K562 (cell line): ENCODE measurements at regions not wholly inside any gene's neighbourhood (a gene's known extent, or its start where the extent isn't known, plus 50 kb on each side); places are given as distances from the start of the nearest gene placed in this dataset.

Experiments used
- ATAC-seq: fragments of 200-7000 bp; cut with Tn5 transposase; 3 replicates; pipeline ENCODE4 v1.9.1; 2020; ENCODE audit warnings: moderate library complexity
- BruUV-seq: library from RNA; stranded (reverse); fragments of 400-500 nt; replicated peaks from 2 replicates; lab custom pipeline; 2021; lab: Mats Ljungman, UMichigan
- CTCF ChIA-PET: fragments of 300-600 bp; formaldehyde crosslinking; extraction: SDS; loops from one replicate; lab custom pipeline; 2021; ENCODE audit warnings: low intra/inter-chr PET ratio; lab: Yijun Ruan, JAX
- POLR2A ChIA-PET: fragments of 300-600, 350-650 bp; sonication (Branson Sonifier 250); formaldehyde crosslinking; extraction: SDS; loops from one replicate; lab custom pipeline; 2021; ENCODE audit warnings: antibody characterized with exemption, inconsistent platforms; lab: Yijun Ruan, JAX
- DNase-seq, 4 experiments: peaks; one replicate each; pipeline versions ENCODE4 v3.0.0 to v3.0.0-alpha.2; 2011 to 2018; ENCODE audit warnings: low spot score in 3 of 4, mixed read lengths in 3 of 4; ENCODE audit errors: extremely low read depth in 1 of 4
- FAIRE-seq: peaks from 2 replicates; lab custom pipeline; 2011; peaks lifted over from hg19 to GRCh38; lab: Jason Lieb, UNC
- H2AFZ ChIP-seq: 2 replicates; pipeline ENCODE4 v1.6.0; 2011; ENCODE audit warnings: low read depth, low read length, control low read depth, inconsistent platforms
- H3K27ac ChIP-seq: fragments of 200-600 bp; 3 replicates; pipeline ENCODE4 v1.8.0; 2011; ENCODE audit warnings: low read depth, mild to moderate bottlenecking, control low read depth, inconsistent platforms, low read length, moderate library complexity, mixed read lengths; ENCODE audit errors: extremely low read depth
- H3K27me3 ChIP-seq, 2 experiments: fragments of 300-600 bp in 1 of 2; 2 replicates in 1 of 2; 3 replicates in 1 of 2; pipeline versions ENCODE4 v1.6.0 to v1.8.0; 2011; ENCODE audit warnings: inconsistent platforms in 2 of 2, low read length in 2 of 2, mild to moderate bottlenecking in 1 of 2, mixed read lengths in 1 of 2, moderate library complexity in 1 of 2; ENCODE audit not compliant: control insufficient read depth in 2 of 2, insufficient read depth in 2 of 2
- H3K36me3 ChIP-seq: fragments of 300-600 bp; 3 replicates; pipeline ENCODE4 v1.8.0; 2011; ENCODE audit warnings: mild to moderate bottlenecking, low read length, inconsistent platforms; ENCODE audit not compliant: control insufficient read depth, insufficient read depth
- H3K4me1 ChIP-seq, 2 experiments: fragments of 200-600 bp in 1 of 2; replicated peaks in 1 of 2; 2 replicates in 1 of 2; 3 replicates in 1 of 2; pipeline versions ENCODE4 v1.5.1 to v1.8.0; 2011; ENCODE audit warnings: inconsistent platforms in 2 of 2, low read length in 2 of 2, mild to moderate bottlenecking in 1 of 2, mixed read lengths in 1 of 2, moderate library complexity in 1 of 2; ENCODE audit not compliant: control insufficient read depth in 2 of 2, insufficient read depth in 2 of 2
- H3K4me2 ChIP-seq: 2 replicates; pipeline ENCODE4 v1.6.1; 2011; ENCODE audit warnings: low read length, control low read depth, inconsistent platforms, mixed read lengths; ENCODE audit not compliant: insufficient read depth
- H3K4me3 ChIP-seq: fragments of 200-600 bp; sonication (generic), shearing (Covaris generic); 2 replicates; pipeline ENCODE4 v1.5.1; 2016; ENCODE audit warnings: control low read depth, inconsistent platforms
- H3K79me2 ChIP-seq: fragments of 200-600 bp; 3 replicates; pipeline ENCODE4 v1.8.0; 2011; ENCODE audit warnings: low read length, inconsistent platforms; ENCODE audit not compliant: control insufficient read depth, insufficient read depth
- H3K9ac ChIP-seq, 2 experiments: 2 replicates each; pipeline versions ENCODE4 v1.6.0 to v1.6.1; 2011; ENCODE audit warnings: low read depth in 2 of 2, low read length in 2 of 2, control low read depth in 1 of 2, inconsistent platforms in 1 of 2, mild to moderate bottlenecking in 1 of 2, mixed read lengths in 1 of 2; ENCODE audit not compliant: insufficient read depth in 1 of 2
- H3K9me1 ChIP-seq: one replicate; pipeline ENCODE4 v1.6.0; 2011; ENCODE audit warnings: inconsistent platforms, mild to moderate bottlenecking, low read length, moderate library complexity; ENCODE audit not compliant: control insufficient read depth, insufficient read depth
- H3K9me3 ChIP-seq: replicated peaks from 2 replicates; pipeline ENCODE4 v1.5.1; 2011; ENCODE audit warnings: low read depth, low read length, inconsistent platforms; ENCODE audit not compliant: control insufficient read depth, insufficient read depth
- H4K20me1 ChIP-seq: replicated peaks from 2 replicates; pipeline ENCODE4 v1.6.1; 2011; ENCODE audit warnings: low read length, inconsistent platforms, mixed read lengths; ENCODE audit not compliant: control insufficient read depth, insufficient read depth
- FOXJ2 ChIP-seq: fragments of 200-800 bp; sonication (Bioruptor generic); IDR thresholded peaks from 2 replicates; pipeline ENCODE4 v1.6.1; 2016; ENCODE audit warnings: missing genetic modification characterization, missing compliant biosample characterization
- MEF2A ChIP-seq: IDR thresholded peaks from 2 replicates; pipeline ENCODE4 v1.6.1; 2011; ENCODE audit warnings: low read depth, mild to moderate bottlenecking, low read length, moderate library complexity; ENCODE audit not compliant: control insufficient read depth
- MEF2D ChIP-seq: conservative IDR thresholded peaks from 2 replicates; pipeline ENCODE4 v1.6.1; 2016; ENCODE audit warnings: low read depth, missing genetic modification characterization, missing compliant biosample characterization
- NCOA6 ChIP-seq: fragments of 450-650 bp; IDR thresholded peaks from 2 replicates; pipeline ENCODE4 v1.6.1; 2017; ENCODE audit warnings: mild to moderate bottlenecking
- NR1H2 ChIP-seq: sonication (generic); formaldehyde crosslinking; IDR thresholded peaks from 2 replicates; pipeline ENCODE4 v1.4.0; 2020; ENCODE audit warnings: mild to moderate bottlenecking, missing genetic modification reagents
- NR2C2 ChIP-seq, 2 experiments: fragments of 200-800 bp in 1 of 2; sonication (Bioruptor generic) in 1 of 2; sonication (generic) in 1 of 2; formaldehyde crosslinking in 1 of 2; IDR thresholded peaks; 2 replicates each; pipeline versions ENCODE4 v1.6.1 to v1.8.0; 2016 to 2022; ENCODE audit warnings: mild to moderate bottlenecking in 1 of 2, missing compliant biosample characterization in 1 of 2, missing genetic modification characterization in 1 of 2, missing genetic modification reagents in 1 of 2
- POLR2G ChIP-seq: fragments of 200-400 bp; formaldehyde crosslinking; IDR thresholded peaks from 2 replicates; pipeline ENCODE4 v1.6.1; 2017; ENCODE audit warnings: low read depth, mild to moderate bottlenecking, antibody characterized with exemption, low read length, moderate library complexity
- RCOR1 ChIP-seq, 2 experiments: IDR thresholded peaks; 2 replicates each; pipeline ENCODE4 v1.6.1; 2012; ENCODE audit warnings: low read depth in 2 of 2, low read length in 2 of 2, borderline replicate concordance in 1 of 2, improper control_type of control experiment in 1 of 2
- SRSF7 ChIP-seq: fragments of 200-400 bp; formaldehyde crosslinking; optimal IDR thresholded peaks from 2 replicates; pipeline ENCODE3; 2017; ENCODE audit warnings: mild to moderate bottlenecking, low read depth, low read length
- ZNF146 ChIP-seq: IDR thresholded peaks from one replicate; pipeline ENCODE4 v1.6.1; 2018; ENCODE audit warnings: missing compliant biosample characterization; ENCODE audit not compliant: unreplicated experiment
- WGBS: fragments of 100-300 bp; shearing (Covaris generic); methylation state at CpG from one replicate; pipeline ENCODE4 v1.1.6; 2016; ENCODE audit warnings: low coverage, mixed read lengths; ENCODE audit not compliant: insufficient coverage; ENCODE audit errors: missing lambda C conversion rate; 5-methylcytosine and 5-hydroxymethylcytosine counted together
- in situ Hi-C: fragments of 300-500 bp; cut with MboI; formaldehyde crosslinking; loops from 4 replicates; pipeline ENCODE4 v1.15.0; 2018; ENCODE audit warnings: inconsistent platforms, mixed read lengths
- intact Hi-C: fragments of 100-400 bp; cut with micrococcal nuclease; formaldehyde crosslinking; loops from 2 replicates; pipeline ENCODE4 v1.14.2; 2022

GRCh38 chr18:38957736-38958135 lies 1392.1 kb upstream of the CELF4 start:
- Histone ChIP-seq H3K9ac (no peak overlapping the region), H3K36me3 (no peaks in the 10 kb centered on the region)
- no peak for ATAC-seq
- TF ChIP-seq POLR2G (no peak), ZNF146 (no peak), SRSF7 (no peak), NCOA6 (no peak), FOXJ2 (tag) (no peak), NR1H2 (no peak), RCOR1 (IDR thresholded peaks at IDR 0.05; ENCODE audit: borderline replicate concordance in 1 of 2, low read depth in 2 of 2, low read length in 2 of 2) (no peak), MEF2D (tag) (no peak), MEF2A (no peak), NR2C2 (CRISPR knock-in tag; IDR thresholded peaks at IDR 0.05) (no peak), NR2C2 (tag; IDR thresholded peaks at IDR 0.05) (no peak)
- TF ChIP-seq, all 486 proteins: peak for 0
- no TSS peak for BruUV-seq
- ChIA-PET POLR2A (no interaction called here), CTCF (no interaction called here)
- intact Hi-C loops (no loop called here), in situ Hi-C loops (no loop called here)
- FAIRE-seq: no peak
- H3K27ac ChIP-seq: no peak overlapping the region
- H3K79me2 ChIP-seq: no peaks in the 10 kb centered on the region
- H3K4me2 ChIP-seq: no peak overlapping the region
- DNase-seq: no peak
- H3K9me1 ChIP-seq: no peaks in the 10 kb centered on the region
- H4K20me1 ChIP-seq: no peaks in the 10 kb centered on the region
- H3K9me3 ChIP-seq: no peaks in the 10 kb centered on the region; the same call in 1 of the 2 replicates
- H3K4me3 ChIP-seq: no peak overlapping the region
- 0% methylated on average over 1 of the region's 1 CpG for WGBS
- no peaks in the 10 kb centered on the region for H3K4me1 ChIP-seq
- no peaks in the 10 kb centered on the region for H3K27me3 ChIP-seq
- no peak overlapping the region for H2AFZ ChIP-seq
